ENCODE measurements at regions not wholly inside any gene's neighbourhood (a gene's known extent, or its start where the extent isn't known, plus 50 kb on each side); places are given as distances from the start of the nearest gene placed in this dataset.

DNA sequence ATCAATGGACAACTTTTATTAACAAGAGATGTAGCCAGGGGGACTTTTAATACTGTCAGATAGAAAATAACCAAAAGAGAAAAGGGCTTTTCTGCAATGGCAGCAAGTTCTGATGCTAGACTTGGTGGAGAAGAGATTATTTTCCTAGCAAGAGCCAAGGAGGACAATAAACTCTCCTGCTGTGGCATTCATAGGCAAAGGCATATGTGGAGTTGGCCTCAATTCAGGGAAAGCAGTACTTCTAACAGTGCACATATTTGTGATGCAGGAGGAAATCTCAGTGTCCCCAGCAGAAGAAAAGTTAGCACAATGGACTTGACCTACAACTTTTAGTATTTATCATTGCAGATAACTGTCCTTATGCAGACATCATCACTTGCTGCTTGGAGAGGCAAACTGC lies 75.1 kb upstream of the GRIK1 start:
- H3K4me1 ChIP-seq: no peaks in the 10 kb centered on the region
- ATAC-seq (no peak), DNase-seq (no peak)
- H3K27ac ChIP-seq: no peak overlapping the region
- TF ChIP-seq CTCF (IDR thresholded peaks at IDR 0.05): no peak
- peaks cover 0 to 17% (median 7%) of the 10 kb centered on the region in 11 donors for H3K9me3 ChIP-seq
- H3K4me3 ChIP-seq: no peak overlapping the region
- H3K36me3 ChIP-seq: no peaks in the 10 kb centered on the region
- intact Hi-C loops (cut with DNase I): no loop called here
- no peaks in the 10 kb centered on the region for H3K27me3 ChIP-seq

GRCh38 chr21:29991624-29992023 lies 51.8 kb upstream of the GRIK1 start:
- peaks cover 0 to 14% (median 0%) of the 10 kb centered on the region in 11 donors for H3K9me3 ChIP-seq
- intact Hi-C loops (cut with DNase I): no loop called here

DNA sequence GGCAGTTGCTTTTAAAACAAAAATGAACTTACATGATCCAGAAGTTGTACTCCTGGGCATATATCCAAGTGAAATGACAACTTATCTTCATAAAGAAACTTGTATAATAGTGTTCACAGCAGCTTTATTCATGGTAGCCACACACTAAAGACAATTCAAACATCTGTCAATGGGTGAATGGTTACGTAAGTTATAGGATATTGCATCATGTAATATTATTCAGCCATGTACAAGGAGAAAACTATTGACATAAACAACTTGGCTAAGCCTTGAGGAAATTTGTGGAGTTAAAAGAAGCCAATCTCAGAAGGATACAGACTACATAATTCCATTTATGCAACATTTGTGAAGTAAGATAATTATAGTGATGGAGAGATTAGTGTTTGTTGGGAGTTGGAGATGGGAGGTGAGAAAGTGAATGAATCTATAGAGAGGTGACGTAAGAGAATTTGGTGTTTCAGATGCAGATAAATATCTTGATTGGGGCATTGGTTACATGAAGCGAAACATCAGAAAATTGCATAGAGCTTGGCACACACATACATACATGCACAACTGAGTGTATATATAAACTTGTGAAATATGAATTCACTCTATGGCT lies 49.9 kb upstream of the GRIK1 start:
- intact Hi-C loops (cut with DNase I): no loop called here
- Histone ChIP-seq H3K27me3 (no peaks in the 10 kb centered on the region), H3K36me3 (no peaks in the 10 kb centered on the region), H3K27ac (no peak overlapping the region), H3K9me3 (peaks cover 0 to 27% (median 5%) of the 10 kb centered on the region in 11 donors), H3K4me3 (no peak overlapping the region), H3K4me1 (no peaks in the 10 kb centered on the region)
- DNase-seq (no peak), ATAC-seq (no peak)
- TF ChIP-seq CTCF (IDR thresholded peaks at IDR 0.05): no peak
- 81 to 88% methylated on average over 3 of the region's 3 CpGs for WGBS, 2 donors

More at GRCh38 chr21:29991624-29992023, 51.8 kb upstream of the GRIK1 start:
- ATAC-seq (no peak), DNase-seq (no peak)
- no peak for TF ChIP-seq CTCF (IDR thresholded peaks at IDR 0.05)
- Histone ChIP-seq H3K4me1 (no peaks in the 10 kb centered on the region), H3K36me3 (no peaks in the 10 kb centered on the region), H3K27ac (no peak overlapping the region), H3K4me3 (no peak overlapping the region), H3K27me3 (no peaks in the 10 kb centered on the region)
- WGBS, 2 donors: 49 to 60% methylated on average over 6 of the region's 6 CpGs

All from heart right ventricle (tissue), 16 donors.